Upper lobe of left lung (tissue), 6 donors: ENCODE measurements at regions not wholly inside any gene's neighbourhood (a gene's known extent, or its start where the extent isn't known, plus 50 kb on each side); places are given as distances from the start of the nearest gene placed in this dataset.
A peak's percentile ranks its signal among the peaks of the same experiment; 100 is the strongest.

Experiments used
- ATAC-seq, 2 donors: fragments of 200-7000 bp; cut with Tn5 transposase; one replicate each; pipeline ENCODE4 v1.9.1; 2022; ENCODE audit warnings: mild to moderate bottlenecking in 2 of 2, moderate library complexity in 2 of 2; ENCODE audit not compliant: low FRiP score in 2 of 2
- DNase-seq, 2 donors: peaks; one replicate each; pipeline ENCODE4 v3.0.0-alpha.2; 2019 to 2020
- H3K27ac ChIP-seq, 4 donors: fragments of 200-600 bp; sonication (generic); one replicate each; pipeline ENCODE4 v1.5.1; 2016 to 2019
- H3K27me3 ChIP-seq, 4 donors: fragments of 200-600 bp; sonication (generic); one replicate each; pipeline ENCODE4 v1.5.1; 2017 to 2019
- H3K36me3 ChIP-seq, 4 donors: fragments of 200-600 bp; sonication (generic); one replicate each; pipeline ENCODE4 v1.5.1; 2016 to 2019
- H3K4me1 ChIP-seq, 4 donors: fragments of 200-600 bp; sonication (generic); one replicate each; pipeline ENCODE4 v1.5.1; 2018 to 2019
- H3K4me3 ChIP-seq, 4 donors: fragments of 200-600 bp; sonication (generic); one replicate each; pipeline ENCODE4 v1.5.1; 2017 to 2019; ENCODE audit warnings: mild to moderate bottlenecking in 2 of 4, moderate library complexity in 1 of 4
- H3K9me3 ChIP-seq, 4 donors: fragments of 200-600 bp; sonication (generic); one replicate each; pipeline ENCODE4 v1.5.1; 2018 to 2019
- EP300 ChIP-seq, 4 donors: sonication (generic); formaldehyde crosslinking; IDR thresholded peaks; one replicate each; pipeline ENCODE4 v1.5.1; 2017; ENCODE audit warnings: antibody characterized with exemption in 4 of 4, control low read depth in 2 of 4
- POLR2A ChIP-seq, 4 donors: fragments of 450-650 bp; IDR thresholded peaks; one replicate each; pipeline ENCODE4 v1.5.1; 2016 to 2017; ENCODE audit warnings: antibody characterized with exemption in 4 of 4, mild to moderate bottlenecking in 2 of 4
- POLR2AphosphoS5 ChIP-seq, 2 donors: sonication (generic); formaldehyde crosslinking; IDR thresholded peaks; one replicate each; pipeline ENCODE4 v1.5.1; 2017; ENCODE audit warnings: antibody characterized with exemption in 2 of 2
- WGBS, 2 donors: methylation state at CpG; one replicate each; pipeline ENCODE4 v1.1.5; 2017 to 2018; 5-methylcytosine and 5-hydroxymethylcytosine counted together
- TF ChIP-seq, protein P1 (sequence below), 6 experiments: fragments of 450-650 bp in 4 of 6; fragments of 200-600 bp in 2 of 6; sonication (generic) in 2 of 6; IDR thresholded peaks; one replicate each; pipeline ENCODE4 v1.5.1; 2016 to 2019; ENCODE audit warnings: antibody characterized with exemption in 6 of 6
- donor health status: DM: no; HTN: no; CAD: no; lungs with moderate emphysema.
- donor health status: DM: no; HTN: yes; CAD: no; lungs with severe emphysema.

- H3K27me3 ChIP-seq: no peaks in the 10 kb centered on the region
- H3K36me3 ChIP-seq: no peaks in the 10 kb centered on the region
- H3K4me1 ChIP-seq: no peaks in the 10 kb centered on the region
- no peaks in the 10 kb centered on the region for H3K9me3 ChIP-seq
- H3K4me3 ChIP-seq: no peak overlapping the region
- DNase-seq (no peak), ATAC-seq (no peak)
- no peak overlapping the region for H3K27ac ChIP-seq
- TF ChIP-seq, protein P1, sequence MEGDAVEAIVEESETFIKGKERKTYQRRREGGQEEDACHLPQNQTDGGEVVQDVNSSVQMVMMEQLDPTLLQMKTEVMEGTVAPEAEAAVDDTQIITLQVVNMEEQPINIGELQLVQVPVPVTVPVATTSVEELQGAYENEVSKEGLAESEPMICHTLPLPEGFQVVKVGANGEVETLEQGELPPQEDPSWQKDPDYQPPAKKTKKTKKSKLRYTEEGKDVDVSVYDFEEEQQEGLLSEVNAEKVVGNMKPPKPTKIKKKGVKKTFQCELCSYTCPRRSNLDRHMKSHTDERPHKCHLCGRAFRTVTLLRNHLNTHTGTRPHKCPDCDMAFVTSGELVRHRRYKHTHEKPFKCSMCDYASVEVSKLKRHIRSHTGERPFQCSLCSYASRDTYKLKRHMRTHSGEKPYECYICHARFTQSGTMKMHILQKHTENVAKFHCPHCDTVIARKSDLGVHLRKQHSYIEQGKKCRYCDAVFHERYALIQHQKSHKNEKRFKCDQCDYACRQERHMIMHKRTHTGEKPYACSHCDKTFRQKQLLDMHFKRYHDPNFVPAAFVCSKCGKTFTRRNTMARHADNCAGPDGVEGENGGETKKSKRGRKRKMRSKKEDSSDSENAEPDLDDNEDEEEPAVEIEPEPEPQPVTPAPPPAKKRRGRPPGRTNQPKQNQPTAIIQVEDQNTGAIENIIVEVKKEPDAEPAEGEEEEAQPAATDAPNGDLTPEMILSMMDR (IDR thresholded peaks at IDR 0.05): no peak
- TF ChIP-seq EP300 (IDR thresholded peaks at IDR 0.05): no peak
- no peak for TF ChIP-seq POLR2A (IDR thresholded peaks at IDR 0.05)
- TF ChIP-seq POLR2AphosphoS5 (IDR thresholded peaks at IDR 0.05): no peak
- WGBS, 2 donors: 85 to 91% methylated on average over 4 of the region's 4 CpGs
Observed at GRCh38 chr5:74167930-74168315, 472.6 kb downstream of the ENC1 start.

GRCh38 chr5:74167206-74167929 is 473.2 kb downstream of the ENC1 start:
- no peaks in the 10 kb centered on the region for H3K27me3 ChIP-seq
- WGBS, 2 donors: 84% methylated on average over 6 of the region's 6 CpGs
- H3K9me3 ChIP-seq: no peaks in the 10 kb centered on the region
- ATAC-seq: peak in 1 of 2 donors; percentile 59
- H3K27ac ChIP-seq: no peak overlapping the region
- no peaks in the 10 kb centered on the region for H3K36me3 ChIP-seq
- no peaks in the 10 kb centered on the region for H3K4me1 ChIP-seq
- TF ChIP-seq EP300 (IDR thresholded peaks at IDR 0.05): no peak
- no peak for TF ChIP-seq POLR2A (IDR thresholded peaks at IDR 0.05)
- TF ChIP-seq, protein P1 (IDR thresholded peaks at IDR 0.05): no peak
- TF ChIP-seq POLR2AphosphoS5 (IDR thresholded peaks at IDR 0.05): no peak
- no peak for DNase-seq
- no peak overlapping the region for H3K4me3 ChIP-seq

DNA sequence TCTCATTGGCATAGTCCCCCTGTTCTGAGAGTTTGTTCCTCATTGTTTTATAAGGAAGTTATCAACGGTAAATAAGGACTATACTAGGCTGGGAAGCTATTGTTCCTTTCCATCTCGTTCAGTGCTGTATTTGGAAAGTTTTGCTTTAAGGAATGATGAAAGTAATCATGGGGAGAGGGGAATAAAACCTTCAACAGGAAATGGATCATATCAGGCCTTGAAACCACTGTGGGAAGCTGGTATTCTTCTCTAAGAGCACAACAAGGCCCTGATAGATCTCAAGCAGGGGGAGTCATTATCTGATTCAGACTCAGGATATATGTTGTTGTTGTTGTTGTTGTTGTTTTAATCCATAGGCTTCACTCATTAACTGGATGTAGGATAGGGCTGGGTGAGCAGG is 474.5 kb downstream of the ENC1 start:
- no peaks in the 10 kb centered on the region for H3K9me3 ChIP-seq
- no peak for DNase-seq
- H3K36me3 ChIP-seq: no peaks in the 10 kb centered on the region
- no peak overlapping the region for H3K27ac ChIP-seq
- no peaks in the 10 kb centered on the region for H3K27me3 ChIP-seq
- H3K4me3 ChIP-seq: no peak overlapping the region
- TF ChIP-seq POLR2A (IDR thresholded peaks at IDR 0.05) (no peak), EP300 (IDR thresholded peaks at IDR 0.05) (no peak), POLR2AphosphoS5 (IDR thresholded peaks at IDR 0.05) (no peak)
- TF ChIP-seq, protein P1 (IDR thresholded peaks at IDR 0.05): no peak
- WGBS, 2 donors: 19 to 44% methylated on average over 2 of the region's 2 CpGs
- no peak for ATAC-seq
- H3K4me1 ChIP-seq: no peaks in the 10 kb centered on the region

GRCh38 chr5:74164725-74165235 is 475.7 kb downstream of the ENC1 start:
- DNase-seq: no peak
- H3K4me1 ChIP-seq: no peaks in the 10 kb centered on the region

GRCh38 chr5:74162524-74162923 is 478.0 kb downstream of the ENC1 start:
- Histone ChIP-seq H3K4me3 (no peak overlapping the region), H3K27ac (no peak overlapping the region), H3K9me3 (no peaks in the 10 kb centered on the region), H3K36me3 (no peaks in the 10 kb centered on the region), H3K4me1 (no peaks in the 10 kb centered on the region), H3K27me3 (no peaks in the 10 kb centered on the region)
- WGBS, 2 donors: 75 to 90% methylated on average over 2 of the region's 2 CpGs
- ATAC-seq (no peak), DNase-seq (no peak)
- TF ChIP-seq POLR2AphosphoS5 (IDR thresholded peaks at IDR 0.05) (no peak), POLR2A (IDR thresholded peaks at IDR 0.05) (no peak), EP300 (IDR thresholded peaks at IDR 0.05) (no peak)
- TF ChIP-seq, protein P1 (IDR thresholded peaks at IDR 0.05): no peak

More at GRCh38 chr5:74164725-74165235, 475.7 kb downstream of the ENC1 start:
- peak in 1 of 2 donors; percentile 86 for ATAC-seq
- WGBS, 2 donors: 77 to 78% methylated on average over 3 of the region's 3 CpGs
- no peaks in the 10 kb centered on the region for H3K27me3 ChIP-seq
- H3K27ac ChIP-seq: no peak overlapping the region
- no peaks in the 10 kb centered on the region for H3K9me3 ChIP-seq
- no peaks in the 10 kb centered on the region for H3K36me3 ChIP-seq
- no peak overlapping the region for H3K4me3 ChIP-seq
- TF ChIP-seq EP300 (IDR thresholded peaks at IDR 0.05): no peak
